DMS114 treated with DMSO at 0.1 percent for 48 hours (cell line): ENCODE measurements at regions not wholly inside any gene's neighbourhood (a gene's known extent, or its start where the extent isn't known, plus 50 kb on each side); places are given as distances from the start of the nearest gene placed in this dataset.
"Not testable (repeated sequence)": the region's sequence is repeated elsewhere in the genome, so short reads cannot be mapped to it uniquely, and the experiment has no call there.

Source experiments
- DNase-seq: peaks from one replicate; lab custom pipeline; 2025; ENCODE audit not compliant: unreplicated experiment; lab: John Stamatoyannopoulos, UW

DNA sequence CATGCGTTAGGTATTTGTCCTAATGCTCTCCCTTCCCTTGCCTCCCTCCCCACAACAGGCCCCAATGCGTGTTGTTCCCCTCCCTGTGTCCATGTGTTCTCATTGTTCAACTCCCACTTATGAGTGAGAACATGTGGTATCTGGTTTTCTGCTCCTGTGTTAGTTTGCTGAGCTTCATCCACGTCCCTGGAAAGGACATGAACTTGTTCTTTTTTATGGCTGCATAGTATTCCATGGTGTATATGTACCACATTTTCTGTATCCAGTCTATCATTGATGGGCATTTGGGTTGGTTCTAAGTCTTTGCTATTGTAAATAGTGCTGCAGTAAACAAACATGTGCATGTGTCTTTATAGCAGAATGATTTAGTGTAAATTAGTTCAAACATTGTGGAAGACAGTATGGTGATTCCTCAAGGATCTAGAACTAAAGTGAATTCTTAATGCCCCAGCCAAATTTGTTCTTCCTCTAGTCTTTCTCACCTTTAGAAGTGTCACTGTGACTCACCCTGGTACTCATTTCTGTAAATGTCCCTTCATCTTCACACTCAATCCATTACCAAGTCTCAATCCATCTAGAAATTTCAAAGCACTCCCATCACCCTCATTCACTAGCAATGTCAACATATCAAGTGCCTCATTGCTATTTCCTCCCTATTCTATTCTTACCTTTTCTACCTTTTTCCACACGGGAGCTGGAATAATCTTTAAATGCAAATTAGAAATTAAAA, 123.9 kb downstream of the MREG start:
- DNase-seq = not testable (repeated sequence)

DNA sequence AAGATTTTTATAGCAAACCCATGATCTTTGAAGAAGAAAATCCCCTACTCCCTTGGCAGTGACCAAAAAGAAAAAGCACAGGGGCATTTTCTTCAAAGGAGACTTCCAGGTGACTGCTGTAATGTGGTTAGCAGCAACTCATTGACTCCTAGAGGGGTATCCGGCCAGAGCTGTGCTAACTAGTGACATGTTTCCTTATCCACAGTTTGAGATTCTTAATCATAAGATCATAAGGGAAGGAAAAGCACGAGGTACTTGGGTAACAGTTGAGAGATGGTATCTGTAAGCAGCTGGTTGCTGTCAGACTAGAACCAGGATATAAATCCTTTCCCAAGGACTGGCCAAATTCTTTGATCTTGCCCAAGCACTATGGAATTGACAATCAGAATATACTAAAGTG, 124.7 kb downstream of the MREG start:
- no peak for DNase-seq

DNA sequence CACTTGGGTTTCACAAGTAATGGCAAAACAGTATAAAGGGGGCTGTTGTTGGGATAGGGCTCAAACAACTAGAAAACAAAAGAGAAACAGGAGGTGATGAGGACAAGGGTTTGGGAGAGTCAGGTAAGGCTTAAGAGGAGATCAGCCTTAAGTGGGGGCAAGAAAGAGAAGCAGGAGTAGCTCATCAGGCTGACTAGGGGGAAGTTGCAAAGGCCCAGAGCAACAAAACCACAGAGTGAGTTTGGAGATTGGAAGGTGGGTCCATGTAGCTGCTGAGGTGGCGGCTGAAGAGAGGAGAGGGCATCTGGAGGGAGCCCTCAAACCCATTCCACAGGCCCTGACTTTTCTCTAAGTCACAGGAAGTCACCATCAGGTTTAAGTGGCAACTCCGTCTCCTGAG, 126.0 kb downstream of the MREG start:
- DNase-seq = no peak

DNA sequence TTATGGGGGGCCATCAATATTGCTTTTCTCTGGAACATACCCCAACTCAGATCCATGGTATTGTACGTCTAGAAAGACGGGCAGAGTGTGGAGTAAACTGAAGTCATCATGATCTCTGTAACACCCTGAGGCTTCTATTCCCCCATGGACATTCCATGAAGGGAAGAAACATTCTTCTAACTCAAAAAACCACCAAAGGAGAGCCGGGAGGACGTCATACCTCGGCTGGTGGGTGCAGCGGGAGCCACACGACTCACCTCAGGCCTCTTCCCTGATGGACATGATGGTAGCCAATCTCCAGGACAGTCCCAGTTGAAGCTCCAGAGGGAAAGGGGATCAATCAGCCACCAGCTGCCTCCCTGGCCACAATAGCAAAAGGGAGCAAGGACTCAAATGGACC, 127.3 kb downstream of the MREG start:
- DNase-seq = no peak

- DNase-seq = no peak
Observed at GRCh38 chr2:215885536-215885935, 127.8 kb downstream of the MREG start.

DNA sequence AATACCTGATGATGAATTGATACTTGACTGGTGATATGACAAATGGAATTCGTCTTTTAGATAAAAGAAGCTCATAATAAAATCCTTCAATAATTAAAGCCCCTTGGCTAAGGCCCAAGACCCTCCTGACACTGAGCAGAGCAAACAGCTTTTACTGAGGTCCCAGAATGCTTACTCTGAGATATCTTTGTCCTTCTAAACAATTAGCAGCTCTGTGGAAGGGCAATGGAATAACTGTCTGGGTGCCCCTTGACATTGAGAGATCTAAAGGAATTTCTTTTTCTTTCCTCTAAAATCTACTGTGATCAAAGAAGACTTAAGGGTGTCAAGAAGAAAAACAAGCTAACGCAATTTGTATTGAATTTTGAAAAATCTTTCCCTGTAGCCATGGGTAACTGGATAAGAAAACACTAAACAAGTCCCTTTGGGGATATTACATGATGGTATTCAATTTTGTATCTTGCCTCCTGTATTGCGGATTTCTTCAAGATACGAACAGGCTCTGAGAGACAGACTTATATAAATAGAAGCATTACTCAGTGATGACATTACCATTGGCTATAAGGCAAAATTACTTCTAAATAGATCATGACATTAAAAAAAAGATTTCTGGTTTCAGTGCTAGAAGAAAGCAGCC, 128.8 kb downstream of the MREG start:
- no peak for DNase-seq

DNA sequence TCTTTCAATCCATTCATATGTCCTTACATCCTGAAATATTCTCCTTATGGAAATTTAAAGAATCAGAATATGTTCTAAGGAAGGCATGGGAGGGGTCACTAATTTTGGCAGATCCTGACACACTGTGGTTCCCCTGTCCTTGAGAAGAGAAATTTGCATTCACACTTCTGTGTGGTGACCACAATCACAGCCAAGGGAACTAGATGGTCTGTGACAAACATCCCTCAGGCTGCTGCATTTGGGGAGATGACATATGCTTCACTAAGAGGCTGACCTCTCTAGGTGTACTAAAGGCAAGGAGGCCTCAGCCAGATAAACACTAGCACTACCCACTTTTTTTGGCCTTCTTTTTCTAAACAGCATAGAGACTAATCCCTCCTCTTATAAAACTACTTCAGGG, 129.6 kb downstream of the MREG start:
- DNase-seq = no peak

DNA sequence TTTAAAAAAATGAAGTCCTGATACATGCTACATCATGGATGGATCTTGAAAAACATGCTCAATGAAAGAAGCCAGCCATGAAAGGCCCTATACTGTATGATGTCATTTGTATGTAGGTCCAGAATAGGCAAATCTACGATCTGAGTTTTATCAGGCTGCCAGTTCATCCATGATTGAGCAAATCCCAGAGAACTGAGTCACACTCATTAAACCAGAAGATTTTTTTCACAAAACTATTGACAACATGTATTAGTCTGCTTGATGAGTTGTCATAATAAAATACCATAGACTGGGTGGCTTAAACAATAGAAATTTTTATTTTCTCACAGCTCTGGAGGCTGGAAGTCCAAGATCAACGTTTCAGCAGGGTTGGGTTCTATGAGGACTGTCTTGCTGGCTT, 130.7 kb downstream of the MREG start:
- DNase-seq = no peak

- DNase-seq = no peak
Observed at GRCh38 chr2:215881582-215881981, 131.8 kb downstream of the MREG start.

- DNase-seq = no peak
Observed at GRCh38 chr2:215880970-215881369, 132.4 kb downstream of the MREG start.

GRCh38 chr2:215879977-215880940, 133.1 kb downstream of the MREG start:
- no peak for DNase-seq

DNA sequence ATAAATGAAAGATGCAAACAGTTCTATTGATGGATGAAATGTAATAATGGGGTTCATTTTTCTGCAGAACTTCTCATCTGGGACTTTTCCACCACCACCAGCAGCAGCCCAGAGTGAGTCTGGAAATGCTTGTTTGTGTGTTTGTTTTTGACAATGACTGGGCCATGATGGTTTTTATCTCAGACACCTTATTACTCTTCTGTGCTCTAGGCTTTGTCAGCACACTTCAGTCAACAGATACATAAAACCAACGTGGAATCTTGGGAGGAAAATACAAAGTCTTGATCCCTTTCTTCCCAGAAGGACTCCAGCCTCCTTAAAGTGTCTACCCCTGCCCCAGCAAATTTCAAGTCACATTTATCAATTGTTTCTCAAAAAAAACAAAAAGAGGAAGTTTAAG, 134.0 kb downstream of the MREG start:
- no peak for DNase-seq

- no peak for DNase-seq
Observed at GRCh38 chr2:215878476-215879063, 134.8 kb downstream of the MREG start.

DNA sequence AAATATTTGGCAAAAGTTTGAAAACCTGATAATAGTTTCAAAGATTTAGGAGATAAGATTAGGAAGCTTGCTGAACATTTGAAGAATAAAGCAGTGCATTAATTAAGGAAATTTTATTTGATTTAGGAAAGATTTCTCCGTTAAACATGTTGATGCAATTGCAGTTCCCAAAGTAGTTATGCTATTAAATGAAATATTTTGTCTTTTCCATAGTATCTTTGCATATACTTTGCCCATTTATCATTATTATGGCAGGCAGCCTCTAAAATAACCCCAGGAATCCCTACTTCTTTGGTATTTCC, 136.5 kb downstream of the MREG start:
- DNase-seq = no peak

- no peak for DNase-seq
Observed at GRCh38 chr2:215876139-215876936, 137.0 kb downstream of the MREG start.

DNA sequence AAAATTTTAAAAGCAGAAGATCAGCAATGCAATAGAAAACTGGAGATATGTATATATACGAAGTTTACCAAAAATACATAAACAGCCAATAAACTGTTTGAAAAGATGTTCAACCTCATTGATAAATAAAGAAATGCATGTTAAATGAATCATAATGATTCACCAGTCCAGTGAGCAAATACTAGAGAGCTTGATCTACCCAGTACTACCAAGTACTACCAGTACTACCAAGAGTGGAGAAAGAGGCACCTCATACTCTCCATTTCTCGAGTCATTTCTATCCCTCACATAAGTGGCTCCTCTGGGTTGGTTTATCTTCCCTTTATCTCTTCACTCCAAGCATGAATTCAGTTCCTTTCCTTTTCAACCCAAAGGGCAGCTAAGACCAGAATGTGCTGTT, 138.9 kb downstream of the MREG start:
- no peak for DNase-seq

- no peak for DNase-seq
Observed at GRCh38 chr2:215870986-215871385, 142.4 kb downstream of the MREG start.

DNA sequence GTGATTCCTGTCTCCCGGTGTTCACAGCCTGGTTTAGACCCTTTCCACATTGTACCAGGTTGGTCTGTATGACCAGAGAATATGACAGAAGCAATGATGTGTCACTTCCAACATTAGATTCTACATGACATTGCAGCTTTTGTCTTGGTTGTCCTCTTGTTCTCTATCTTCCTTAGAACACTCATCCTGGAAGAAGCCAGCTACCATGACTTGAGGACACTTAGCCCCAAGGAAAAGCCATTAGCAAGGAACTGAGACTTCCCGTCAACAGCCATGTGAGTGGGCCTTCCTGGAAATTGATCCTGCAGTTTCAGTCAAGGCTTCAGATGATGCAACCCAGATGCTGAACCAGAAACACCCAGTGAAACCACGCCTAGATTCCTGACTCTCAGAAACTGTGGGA, 143.3 kb downstream of the MREG start:
- DNase-seq = no peak

GRCh38 chr2:215868846-215869543, 144.4 kb downstream of the MREG start:
- no peak for DNase-seq

DNA sequence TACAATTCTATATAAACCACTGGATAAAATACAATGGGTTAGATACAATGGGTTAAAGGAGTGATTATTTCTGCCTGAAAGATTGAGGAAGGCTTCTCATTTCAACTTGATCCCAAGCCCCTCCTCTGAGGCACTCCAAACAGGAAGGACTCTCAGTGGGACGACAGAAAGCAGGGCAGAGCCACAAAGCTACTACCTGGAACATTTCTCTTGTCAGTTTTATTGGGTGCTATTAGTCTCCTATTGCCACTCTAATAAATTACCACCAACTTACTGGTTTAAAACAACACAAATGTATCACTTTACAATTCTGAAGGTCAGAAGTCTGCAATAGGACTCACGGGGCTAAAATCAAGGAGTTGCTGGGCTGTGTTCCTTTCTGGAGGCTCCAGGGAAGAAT, 146.7 kb downstream of the MREG start:
- DNase-seq = no peak
